ENCODE measurements at regions not wholly inside any gene's neighbourhood (a gene's known extent, or its start where the extent isn't known, plus 50 kb on each side); places are given as distances from the start of the nearest gene placed in this dataset.

- no peak for TF ChIP-seq POLR2A (IDR thresholded peaks at IDR 0.05)
- no peak for TF ChIP-seq CTCF (IDR thresholded peaks at IDR 0.05)
- no peak for TF ChIP-seq POLR2AphosphoS5 (IDR thresholded peaks at IDR 0.05)
Observed at GRCh38 chr18:79579807-79580497, 99.7 kb upstream of the CTDP1 start.

All from breast epithelium (tissue), 3 donors.